NCI-H1436 (cell line): ENCODE measurements at regions not wholly inside any gene's neighbourhood (a gene's known extent, or its start where the extent isn't known, plus 50 kb on each side); places are given as distances from the start of the nearest gene placed in this dataset.

ENCODE experiments used
- DNase-seq: peaks from one replicate; lab custom pipeline; 2025; lab: John Stamatoyannopoulos, UW

DNA sequence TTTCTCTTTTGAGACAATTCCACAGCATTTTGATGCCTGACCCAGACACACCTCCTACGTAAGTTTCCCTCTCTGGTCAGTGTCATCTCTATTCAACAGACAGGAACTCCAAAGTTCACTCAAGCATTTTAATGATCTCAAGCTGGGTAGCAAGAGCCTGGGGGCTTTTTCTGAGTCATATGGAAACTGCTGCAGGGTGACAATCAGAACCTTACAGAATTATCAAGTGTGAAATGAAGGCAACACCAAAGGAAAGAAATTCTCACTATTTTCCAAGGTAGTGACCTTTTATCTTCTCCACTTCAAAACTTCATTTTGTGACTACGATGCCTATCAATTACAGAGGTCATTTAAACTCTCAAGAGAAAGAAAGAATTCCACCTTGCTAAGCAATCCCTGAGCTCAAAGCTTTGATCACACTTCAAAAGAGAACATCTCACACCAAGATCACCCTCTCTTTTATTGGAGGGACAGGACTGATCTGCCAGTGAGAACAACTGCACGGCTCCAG is 229.0 kb upstream of the ZC3H12C start:
- no peak for DNase-seq

DNA sequence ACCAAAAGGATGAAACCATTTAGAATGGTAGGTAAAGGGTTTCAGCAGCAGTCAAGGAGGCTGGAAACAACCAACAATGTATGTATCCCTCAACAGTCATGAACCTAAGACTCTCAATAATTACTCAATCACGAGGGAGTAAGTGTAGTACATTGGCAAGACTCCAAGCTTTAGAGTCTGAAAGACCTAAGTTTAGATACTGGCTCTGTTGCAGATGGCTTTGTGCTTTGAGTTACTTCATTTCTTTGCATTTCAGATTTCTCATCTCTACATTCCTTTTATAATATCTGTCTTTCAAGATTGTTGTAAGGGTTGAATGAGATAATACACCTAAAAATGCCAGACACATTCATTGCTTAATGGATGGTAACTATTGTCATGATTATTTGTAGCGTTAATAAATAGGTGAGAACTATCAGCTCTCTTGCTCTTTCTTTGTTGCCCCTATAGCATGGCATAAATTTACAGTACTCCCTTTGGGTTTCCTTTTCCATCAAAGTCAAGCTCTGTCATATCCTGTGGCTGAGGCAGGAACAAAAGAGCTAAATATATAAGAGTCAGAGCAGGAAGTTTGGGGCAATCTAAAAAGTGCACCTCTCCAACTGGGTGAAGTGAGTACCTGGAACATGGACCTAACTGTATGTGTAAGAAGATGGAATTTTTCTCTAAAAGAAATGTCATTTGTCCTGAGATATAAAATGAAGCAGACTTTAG is 228.2 kb upstream of the ZC3H12C start:
- DNase-seq, result peak; percentile 2

DNA sequence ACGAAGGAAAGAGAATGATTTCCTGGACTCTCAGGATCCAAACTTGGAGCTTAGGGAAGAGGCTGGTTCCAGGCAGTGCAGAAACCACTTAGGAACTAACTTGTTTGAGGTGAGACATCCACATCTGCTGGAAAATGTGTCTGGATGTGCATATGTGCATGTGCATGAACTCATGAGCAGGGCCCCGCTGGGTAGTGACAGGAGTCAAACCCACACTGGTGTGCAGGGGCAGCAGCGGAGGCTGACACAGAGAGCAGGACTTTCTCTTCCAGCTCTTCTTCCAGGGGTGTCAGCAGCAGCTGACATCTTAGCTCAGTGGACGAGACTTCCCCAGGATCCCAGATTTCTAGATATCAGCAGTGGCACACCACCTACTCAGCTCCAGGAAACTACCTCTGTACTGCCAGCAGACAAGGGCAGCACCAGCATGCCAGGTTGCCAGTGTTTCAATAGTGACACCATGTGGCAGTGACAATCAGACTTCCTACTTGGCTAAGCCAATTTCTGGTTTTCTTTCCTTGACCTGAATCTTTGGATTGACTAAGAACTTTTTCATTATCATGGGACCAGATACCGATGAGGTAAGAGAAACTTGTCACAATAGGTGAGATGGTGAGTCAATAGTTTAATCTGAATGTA is 227.5 kb upstream of the ZC3H12C start:
- peak; percentile 3 for DNase-seq

DNA sequence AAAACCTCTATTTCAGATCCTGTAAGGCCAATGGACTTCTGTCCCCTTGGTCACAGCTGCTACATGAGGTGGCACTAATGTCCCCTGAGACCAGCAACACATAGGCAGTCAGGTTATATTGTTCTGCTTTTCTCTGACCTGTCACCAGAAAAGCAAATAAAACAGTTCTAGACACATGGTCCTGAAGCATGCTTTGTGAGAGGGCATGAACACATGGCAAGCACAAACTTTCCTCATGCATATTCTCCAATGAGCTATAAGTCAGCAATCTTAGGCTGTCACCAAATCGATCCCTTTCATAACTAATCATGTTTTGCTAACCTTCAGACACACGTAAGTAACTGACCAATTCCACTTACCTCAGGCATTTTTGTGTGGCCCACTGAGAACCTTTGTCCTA is 225.4 kb upstream of the ZC3H12C start:
- DNase-seq, result no peak

DNA sequence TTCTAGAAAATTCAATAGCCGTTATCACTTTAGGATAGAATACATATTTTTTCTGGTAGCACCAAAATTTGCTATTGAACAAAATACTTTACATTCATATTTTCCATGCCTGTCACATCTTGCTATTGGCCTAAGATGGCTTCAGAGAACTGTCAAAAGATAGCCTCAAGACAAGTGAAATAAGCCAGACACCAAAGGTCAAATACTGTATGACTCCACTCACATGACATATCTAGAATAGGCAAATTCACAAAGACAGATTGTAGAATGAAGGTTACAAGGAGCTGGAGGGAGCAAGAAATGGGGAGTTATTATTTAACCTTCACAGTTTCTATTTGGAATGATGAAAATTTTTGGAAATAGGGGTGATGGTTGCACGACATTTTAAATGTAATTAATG is 223.7 kb upstream of the ZC3H12C start:
- DNase-seq, result no peak

DNA sequence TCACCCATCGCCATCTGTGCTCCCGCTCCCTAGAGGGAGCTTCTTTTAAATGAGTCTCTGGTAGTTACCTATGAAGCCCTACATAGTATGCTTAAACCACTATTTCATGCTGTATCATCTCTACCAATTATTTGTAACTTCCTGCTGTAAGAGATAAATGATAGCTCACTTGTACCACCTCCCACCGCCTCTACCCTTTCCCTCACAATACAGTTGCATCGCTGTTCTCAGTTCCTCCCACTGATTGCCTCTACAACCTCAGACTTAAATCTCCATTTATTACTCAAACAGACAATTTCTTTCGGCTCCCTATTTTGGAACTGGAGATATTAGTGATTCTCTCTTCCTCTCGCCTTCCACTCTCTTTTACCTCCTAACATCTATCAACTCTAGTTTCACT is 222.9 kb upstream of the ZC3H12C start:
- no peak for DNase-seq

DNA sequence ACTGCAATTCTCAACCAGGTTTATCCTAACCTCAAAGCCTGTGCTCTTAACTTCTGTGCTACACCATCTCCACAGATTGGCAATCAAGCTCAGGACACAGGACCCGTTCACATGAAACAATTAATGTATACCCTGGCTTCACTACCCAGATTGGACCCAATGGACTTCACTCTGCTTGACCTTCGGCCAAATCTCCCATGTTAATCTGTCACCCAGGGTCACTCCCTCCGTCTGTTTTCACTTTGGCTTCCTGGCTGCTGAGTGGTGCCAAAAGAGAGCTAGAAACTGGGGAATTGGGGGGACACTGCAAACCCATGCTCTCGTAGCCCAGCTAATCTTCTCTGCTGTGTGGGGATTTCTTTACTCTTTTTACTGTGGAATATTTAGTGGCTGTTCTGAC is 216.1 kb upstream of the ZC3H12C start:
- no peak for DNase-seq

DNA sequence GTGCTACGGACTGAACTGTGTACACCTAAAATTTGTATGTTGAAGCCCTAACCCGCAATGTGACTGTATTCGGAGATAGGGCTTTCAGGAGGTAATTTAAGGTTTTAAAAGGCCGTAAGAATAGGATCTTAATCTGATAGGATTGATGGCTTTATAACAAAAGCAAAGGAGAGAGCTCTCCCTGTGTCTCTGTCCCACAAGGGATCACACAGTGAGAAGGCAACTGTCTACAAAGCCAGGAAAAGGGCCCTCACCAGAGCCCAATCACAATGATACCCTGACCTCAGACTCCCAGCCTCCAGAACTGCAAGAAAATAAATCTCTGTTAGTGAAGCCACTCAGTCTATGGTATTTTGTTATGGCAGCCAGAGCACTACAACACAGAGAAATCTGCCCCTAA is 208.7 kb upstream of the ZC3H12C start:
- no peak for DNase-seq

DNA sequence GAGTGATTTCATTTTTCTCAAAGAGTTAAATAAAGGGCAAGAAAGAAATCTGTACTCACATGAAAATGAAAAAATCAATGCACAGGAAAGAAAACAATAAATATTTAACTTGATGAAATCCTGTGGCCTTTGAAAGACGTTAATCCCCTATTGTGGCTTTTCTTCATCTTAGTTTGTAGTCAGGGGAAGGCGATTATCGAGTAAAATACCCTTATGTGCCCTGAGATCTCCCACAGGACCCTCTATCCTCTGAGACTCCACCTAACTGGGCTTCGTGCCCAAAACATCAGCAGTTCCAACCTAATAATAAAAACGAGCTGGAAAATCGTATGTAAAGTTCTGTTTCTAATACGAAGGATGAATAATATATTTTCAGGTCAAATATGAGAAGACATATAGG is 208.2 kb upstream of the ZC3H12C start:
- peak; percentile 12 for DNase-seq

DNA sequence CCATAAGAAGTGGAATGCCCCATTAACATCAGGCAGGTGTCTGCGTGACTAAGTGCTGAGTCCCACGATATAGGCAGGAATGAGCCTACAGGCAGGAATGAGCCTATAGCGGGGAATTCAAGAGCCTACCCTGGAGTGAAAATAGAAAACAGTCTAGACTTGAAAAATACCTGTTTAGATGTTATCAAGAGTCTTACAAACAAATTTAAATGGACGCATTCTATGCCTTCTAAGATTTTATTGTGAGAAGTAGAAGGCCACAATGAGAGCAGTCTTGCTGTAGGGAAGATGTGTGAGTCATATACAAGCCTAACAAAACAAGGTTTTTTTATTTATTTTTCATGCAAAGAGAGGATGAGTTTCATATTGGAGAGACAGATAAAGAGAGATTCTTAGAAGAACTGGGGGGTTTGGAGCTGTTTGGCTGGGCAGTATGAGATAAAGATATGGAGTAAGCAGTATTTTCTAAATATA is 200.8 kb upstream of the ZC3H12C start:
- no peak for DNase-seq

DNA sequence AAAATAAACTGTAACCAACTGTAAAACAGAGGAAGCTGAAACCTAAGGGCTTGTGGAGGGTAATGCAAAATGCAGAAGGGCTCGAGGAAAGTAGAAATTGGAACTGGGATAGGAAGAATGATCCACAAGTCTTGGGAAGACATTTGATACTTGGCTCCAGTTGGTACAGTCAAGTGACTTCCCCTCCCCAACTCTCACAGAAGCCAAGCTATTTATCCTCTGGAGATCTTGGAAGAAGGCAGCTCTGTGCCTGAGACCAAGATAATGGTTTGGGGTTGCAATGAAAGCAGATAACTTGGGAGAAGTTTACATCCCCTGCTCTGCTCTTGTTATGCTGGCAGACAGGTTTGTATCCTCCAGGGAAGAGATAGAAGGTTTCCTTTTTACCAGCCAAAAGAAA is 198.9 kb upstream of the ZC3H12C start:
- no peak for DNase-seq

DNA sequence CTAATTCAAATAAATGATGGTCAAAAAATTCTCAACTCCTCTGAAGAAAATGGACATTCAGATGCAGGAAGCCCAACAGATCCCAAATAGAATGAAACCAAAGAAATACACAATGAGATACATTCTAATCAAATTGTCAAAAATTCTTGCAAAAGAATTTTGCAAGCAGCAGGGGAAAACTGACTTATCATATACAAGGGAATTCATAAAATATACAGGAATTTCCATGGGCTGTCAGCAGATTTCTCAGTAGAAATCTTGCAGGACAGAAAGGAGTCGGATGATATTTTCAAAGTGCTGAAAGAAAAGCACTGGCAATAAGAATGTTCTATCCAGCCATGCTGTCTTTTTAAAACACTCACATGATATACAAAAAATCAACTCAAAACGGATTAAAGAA is 194.6 kb upstream of the ZC3H12C start:
- DNase-seq, result no peak

DNA sequence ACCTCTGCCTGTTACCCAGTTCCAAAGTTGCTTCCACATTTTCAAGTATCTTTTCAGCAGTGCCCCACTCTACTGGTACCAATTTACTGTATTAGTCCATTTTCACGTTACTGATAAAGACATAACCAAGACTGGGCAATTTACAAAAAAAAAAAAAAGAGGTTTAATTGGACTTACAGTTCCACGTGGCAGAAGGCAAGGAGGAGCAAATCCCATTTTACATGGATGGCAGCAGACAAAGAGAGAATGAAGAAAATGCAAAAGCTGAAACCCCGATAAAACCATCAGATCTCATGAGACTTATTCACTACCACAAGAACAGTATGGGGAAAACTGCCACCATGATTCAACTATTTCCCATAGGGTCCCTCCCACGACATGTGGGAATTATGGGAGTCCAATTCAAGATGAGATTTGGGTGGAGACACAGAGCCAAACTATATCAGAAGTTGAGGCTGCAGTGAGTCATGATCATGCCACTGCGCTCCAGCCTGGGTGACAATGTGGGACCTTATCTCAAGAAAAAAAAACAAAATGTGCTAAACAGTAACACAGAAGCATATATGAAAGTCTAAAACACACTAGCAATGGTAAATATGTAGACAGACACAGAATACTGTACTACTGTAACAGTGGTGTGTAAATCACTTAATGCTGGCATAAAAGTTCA is 190.3 kb upstream of the ZC3H12C start:
- no peak for DNase-seq

DNA sequence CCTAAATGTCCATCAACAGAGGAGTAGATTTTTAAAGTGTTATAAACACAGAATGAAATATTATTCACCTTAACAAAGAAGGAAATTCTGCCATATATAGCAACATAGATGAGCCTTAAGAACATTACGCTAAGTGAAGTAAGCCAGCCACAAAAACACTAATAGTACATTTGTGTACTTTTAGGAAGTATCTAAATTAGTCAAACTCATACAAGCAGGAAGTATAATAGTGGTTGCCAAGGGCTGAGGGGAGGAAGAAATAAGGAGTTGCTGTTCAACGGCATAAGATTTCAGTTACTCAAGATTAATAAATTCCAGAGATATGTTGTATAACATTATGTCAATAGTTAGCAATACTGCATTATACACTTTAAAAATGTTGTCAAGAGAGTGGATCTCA is 181.7 kb upstream of the ZC3H12C start:
- no peak for DNase-seq

DNA sequence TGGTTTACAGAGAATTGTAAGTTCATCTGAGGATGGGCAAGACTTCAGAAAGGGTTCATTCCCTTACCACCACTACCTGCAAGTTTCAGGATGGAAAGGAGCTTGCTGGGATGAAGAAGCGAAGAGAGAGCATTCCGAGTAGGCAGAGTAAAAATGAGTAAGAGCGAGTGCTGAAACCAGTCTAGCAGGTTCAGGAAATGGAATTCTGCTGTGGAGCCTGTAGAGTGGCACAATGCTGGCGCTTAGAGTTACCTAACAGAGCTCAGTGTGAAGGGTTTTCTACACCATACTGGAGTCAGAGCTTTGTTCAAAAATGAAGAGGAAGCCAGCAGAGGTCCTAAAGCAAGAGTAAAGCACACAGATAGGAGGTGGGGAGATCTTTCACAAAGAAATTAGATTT is 179.2 kb upstream of the ZC3H12C start:
- no peak for DNase-seq

DNA sequence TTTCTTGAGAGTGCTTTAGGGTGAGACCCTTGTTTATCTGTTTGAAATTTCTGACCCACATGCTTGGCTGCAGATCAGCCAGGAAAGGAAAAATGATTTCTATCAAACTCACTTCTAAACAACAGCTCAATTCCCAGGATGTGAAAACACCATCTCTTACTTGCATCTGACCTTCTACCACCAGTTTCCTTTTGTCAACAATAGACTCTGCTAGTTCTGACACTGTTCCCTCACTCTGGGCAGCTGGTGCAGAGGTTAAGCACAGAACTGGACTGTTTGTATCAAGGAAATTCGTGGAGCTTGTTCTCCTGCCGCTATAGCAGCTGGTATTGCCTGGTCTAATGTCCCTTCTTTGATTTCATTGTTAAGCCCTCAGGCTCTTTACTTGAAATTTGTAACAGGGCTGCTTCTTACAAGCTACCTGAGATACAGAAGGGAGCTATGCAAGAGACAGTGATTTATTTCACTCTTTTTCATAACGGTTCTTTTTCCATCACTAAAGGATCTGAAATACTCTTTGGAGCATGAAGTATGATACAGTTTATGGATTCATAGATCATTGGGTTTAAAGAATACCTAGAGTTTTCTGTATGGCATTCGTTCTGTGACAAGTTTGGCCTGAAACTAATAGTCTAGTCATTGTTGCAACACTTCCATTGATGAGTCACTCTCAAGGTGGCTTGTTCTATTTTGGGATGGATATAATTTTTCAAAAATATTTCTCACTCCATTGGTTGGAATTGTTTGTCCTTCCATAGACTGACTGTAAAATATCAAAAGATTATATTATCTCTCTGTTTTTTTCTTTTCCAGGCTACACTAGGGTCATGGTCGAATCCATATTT is 178.2 kb upstream of the ZC3H12C start:
- DNase-seq, result no peak

DNA sequence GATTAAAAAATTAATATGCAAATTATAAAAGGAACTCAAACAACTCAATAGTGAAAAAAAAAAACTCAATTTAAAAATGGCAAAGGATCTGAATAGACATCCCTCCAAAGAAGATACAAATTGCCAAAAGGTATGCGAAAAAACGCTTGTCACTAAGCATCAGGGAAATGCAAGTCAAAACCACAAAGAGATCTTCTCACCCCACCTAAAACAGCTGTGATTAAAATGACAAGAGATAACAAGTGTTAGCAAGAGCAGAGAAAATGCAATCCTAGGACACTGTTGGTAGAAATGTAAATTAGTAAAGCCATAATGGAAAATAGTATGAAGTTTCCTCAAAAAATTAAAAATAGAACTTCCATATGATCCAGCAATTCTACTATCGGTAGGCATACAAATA is 166.3 kb upstream of the ZC3H12C start:
- DNase-seq, result no peak

DNA sequence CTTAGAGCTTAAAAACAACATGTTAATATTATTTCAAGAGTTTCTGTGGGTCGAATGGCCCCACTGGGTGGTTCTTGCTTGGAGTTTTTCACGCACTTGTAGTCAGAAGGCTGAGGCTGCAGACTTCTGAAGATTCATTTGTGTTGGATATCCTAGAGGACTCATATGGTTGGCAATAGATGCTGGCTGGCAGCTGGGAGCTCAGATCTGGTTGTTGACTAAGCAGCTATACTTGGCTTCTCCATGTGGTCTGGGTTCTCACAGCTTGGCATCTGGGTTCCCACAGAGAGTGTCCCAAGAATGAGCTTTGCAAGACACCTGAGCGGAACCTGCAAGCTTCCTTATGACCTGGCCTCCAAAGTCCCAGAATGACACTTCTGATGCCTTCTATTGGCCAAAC is 163.9 kb upstream of the ZC3H12C start:
- DNase-seq, result no peak

DNA sequence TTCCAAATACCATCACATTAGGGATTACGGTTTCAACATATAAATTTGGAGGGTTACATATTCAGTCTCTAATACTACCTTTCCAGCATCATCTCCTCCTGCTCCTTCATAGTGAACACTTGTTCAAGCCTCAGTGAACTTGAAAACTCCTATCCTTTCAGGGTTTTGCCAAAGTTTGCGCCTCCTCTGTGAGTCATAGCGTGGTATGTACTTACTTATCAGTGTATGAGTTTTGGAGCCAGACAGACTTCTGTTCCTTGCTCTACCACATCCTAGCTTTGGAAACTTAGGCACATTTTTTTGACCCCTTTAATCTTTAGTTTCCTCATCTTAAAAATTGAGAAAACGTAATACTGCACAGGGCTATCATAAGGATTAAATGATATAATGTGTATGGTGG is 160.1 kb upstream of the ZC3H12C start:
- DNase-seq, result no peak

DNA sequence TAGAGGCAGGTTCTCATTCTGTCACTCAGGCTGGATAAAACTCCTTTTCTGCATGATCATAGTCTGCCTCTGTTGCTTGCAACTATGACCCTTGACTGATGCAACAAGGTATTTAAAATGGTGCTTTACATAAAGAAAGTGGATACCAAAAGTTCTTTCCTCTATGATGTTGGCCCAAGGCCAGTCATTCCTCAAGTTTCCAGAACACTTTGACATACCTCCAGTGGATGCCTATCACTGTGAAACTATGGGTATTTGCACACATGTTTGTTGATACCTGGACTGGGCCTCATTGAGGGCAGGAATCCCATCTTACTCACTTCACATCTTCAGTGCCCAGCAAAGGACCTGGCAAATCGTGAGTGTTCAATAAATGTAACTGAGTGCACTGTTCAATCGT is 159.0 kb upstream of the ZC3H12C start:
- DNase-seq, result no peak

DNA sequence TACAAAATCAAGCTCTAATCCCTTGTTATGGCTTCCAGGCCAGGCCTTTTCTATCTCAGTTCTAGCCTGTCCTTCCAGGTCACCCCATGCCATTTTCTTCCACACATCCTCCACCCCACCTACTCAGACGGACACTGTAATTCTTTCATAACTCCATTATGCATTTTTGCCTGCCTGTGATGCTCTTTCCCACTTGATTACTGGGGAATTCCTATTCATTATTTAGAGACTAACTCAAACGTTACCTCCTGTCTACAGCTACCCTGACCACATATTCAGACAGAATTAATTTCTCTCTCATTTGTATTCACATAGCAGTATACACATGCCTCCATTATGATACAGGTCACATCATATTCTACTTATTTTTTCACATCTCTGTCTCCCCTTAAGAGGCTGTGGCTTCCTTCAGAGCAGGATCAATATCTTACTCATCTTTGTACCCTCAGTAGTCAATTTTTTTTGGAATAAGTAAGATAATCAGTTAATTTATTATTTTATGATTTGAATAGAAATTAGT is 156.5 kb upstream of the ZC3H12C start:
- DNase-seq, result no peak

DNA sequence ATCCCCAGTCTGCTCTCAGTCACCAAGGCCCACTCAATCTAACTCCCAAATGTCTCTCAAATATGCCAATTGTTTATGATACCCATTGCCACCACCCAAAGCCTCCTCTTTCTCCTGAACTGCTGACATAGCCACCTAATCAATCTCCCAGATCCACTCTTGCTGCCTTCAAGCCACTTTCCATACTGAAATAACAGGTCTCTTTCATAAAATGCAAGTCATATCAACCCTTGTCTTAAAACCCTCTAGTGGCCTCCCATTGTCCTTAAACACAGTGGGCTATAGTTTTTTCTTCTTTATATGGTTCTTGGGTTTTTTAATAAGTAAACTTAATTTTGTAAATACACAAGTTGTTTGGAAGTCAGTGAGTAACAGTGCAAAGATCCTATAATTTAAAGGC is 155.2 kb upstream of the ZC3H12C start:
- DNase-seq, result no peak
